Gastroesophageal sphincter (tissue), 4 donors: ENCODE measurements at regions not wholly inside any gene's neighbourhood (a gene's known extent, or its start where the extent isn't known, plus 50 kb on each side); places are given as distances from the start of the nearest gene placed in this dataset.

Experiments
- ATAC-seq: fragments of 150-250 bp; one replicate; pipeline ENCODE4 v1.9.1; 2016; ENCODE audit warnings: mild to moderate bottlenecking, moderate library complexity
- H3K27ac ChIP-seq, 4 donors: fragments of 200-600 bp; sonication (generic) in 3 of 4; 1 replicate in 3 of 4; 2 replicates in 1 of 4; pipeline ENCODE4 v1.5.1; 2016 to 2019
- H3K27me3 ChIP-seq: fragments of 200-600 bp; sonication (generic); one replicate; pipeline ENCODE4 v1.5.1; 2019
- H3K36me3 ChIP-seq, 2 donors: fragments of 200-600 bp; sonication (generic); one replicate each; pipeline ENCODE4 v1.5.1; 2019; ENCODE audit warnings: control low read depth in 1 of 2
- H3K4me1 ChIP-seq, 3 donors: fragments of 200-600 bp; sonication (generic); 1 replicate in 2 of 3; 2 replicates in 1 of 3; pipeline ENCODE4 v1.5.1; 2016 to 2019; ENCODE audit warnings: control low read depth in 2 of 3
- H3K4me3 ChIP-seq, 2 donors: fragments of 200-600 bp; sonication (generic); one replicate each; pipeline ENCODE4 v1.5.1; 2019; ENCODE audit warnings: mild to moderate bottlenecking in 1 of 2, moderate library complexity in 1 of 2
- H3K9me3 ChIP-seq, 3 donors: fragments of 200-600 bp; sonication (generic); one replicate each; pipeline ENCODE4 v1.5.1; 2017 to 2019; ENCODE audit warnings: control low read depth in 2 of 3
- CTCF ChIP-seq, 4 experiments: fragments of 200-600 bp in 2 of 4; fragments of 450-650 bp in 2 of 4; sonication (generic) in 1 of 4; IDR thresholded peaks; one replicate each; pipeline ENCODE4 v1.5.1; 2017 to 2019; ENCODE audit warnings: antibody characterized with exemption in 4 of 4, mild to moderate bottlenecking in 2 of 4, moderate library complexity in 2 of 4
- EP300 ChIP-seq: sonication (generic); formaldehyde crosslinking; IDR thresholded peaks from one replicate; pipeline ENCODE4 v1.6.1; 2017; ENCODE audit warnings: antibody characterized with exemption, mild to moderate bottlenecking
- POLR2A ChIP-seq, 2 donors: fragments of 450-650 bp; IDR thresholded peaks; one replicate each; pipeline ENCODE4 v1.6.1; 2017; ENCODE audit warnings: antibody characterized with exemption in 2 of 2, mild to moderate bottlenecking in 2 of 2, moderate library complexity in 1 of 2
- POLR2AphosphoS5 ChIP-seq: sonication (generic); formaldehyde crosslinking; IDR thresholded peaks from one replicate; pipeline ENCODE4 v1.6.1; 2017; ENCODE audit warnings: antibody characterized with exemption
- WGBS, 2 donors: methylation state at CpG; one replicate each; pipeline ENCODE4 v1.1.5; 2018; ENCODE audit warnings: low coverage in 1 of 2; 5-methylcytosine and 5-hydroxymethylcytosine counted together

GRCh38 chr2:239881561-239882320 lies 143.4 kb downstream of the NDUFA10 start:
- WGBS, 2 donors = 9% methylated on average over 7 of the region's 17 CpGs; no CpG with 5 or more reads in 1 of the 2 donors

GRCh38 chr2:239881031-239881471 lies 144.1 kb downstream of the NDUFA10 start:
- Histone ChIP-seq H3K4me1 (peaks cover 3 to 20% (median 9%) of the 10 kb centered on the region in 3 donors), H3K9me3 (peaks cover 0 to 27% (median 0%) of the 10 kb centered on the region in 3 donors), H3K27ac (peak overlapping the region in 3 of 4 donors; percentile 52 to 68 (median 57)), H3K27me3 (no peaks in the 10 kb centered on the region), H3K36me3 (no peaks in the 10 kb centered on the region), H3K4me3 (no peak overlapping the region)
- ATAC-seq = no peak
- TF ChIP-seq POLR2AphosphoS5 (no peak), CTCF (IDR thresholded peaks at IDR 0.05) (no peak), EP300 (no peak), POLR2A (IDR thresholded peaks at IDR 0.05) (no peak)
- WGBS, 2 donors = 69 to 100% methylated on average over 1 to 3 of the region's 10 CpGs

More at GRCh38 chr2:239881561-239882320, 143.4 kb downstream of the NDUFA10 start:
- Histone ChIP-seq H3K4me1 (peaks cover 3 to 20% (median 9%) of the 10 kb centered on the region in 3 donors), H3K9me3 (peaks cover 0 to 34% (median 0%) of the 10 kb centered on the region in 3 donors), H3K27ac (peak overlapping the region in 3 of 4 donors; percentile 52 to 68 (median 57)), H3K36me3 (no peaks in the 10 kb centered on the region), H3K27me3 (no peaks in the 10 kb centered on the region), H3K4me3 (no peak overlapping the region)
- peak; percentile 64 for ATAC-seq
- TF ChIP-seq CTCF (IDR thresholded peaks at IDR 0.05) = no peak
- TF ChIP-seq EP300 = no peak
- TF ChIP-seq POLR2A (IDR thresholded peaks at IDR 0.05) = no peak
- TF ChIP-seq POLR2AphosphoS5 = no peak

- no peak for ATAC-seq
- H3K36me3 ChIP-seq = no peaks in the 10 kb centered on the region
- WGBS, 2 donors = 100% methylated on average over 1 of the region's 3 CpGs; no CpG with 5 or more reads in 1 of the 2 donors
- no peak overlapping the region for H3K4me3 ChIP-seq
- H3K27ac ChIP-seq = peak overlapping the region in 2 of 4 donors; percentile 57 to 68
- peaks cover 3 to 20% (median 9%) of the 10 kb centered on the region in 3 donors for H3K4me1 ChIP-seq
- H3K27me3 ChIP-seq = no peaks in the 10 kb centered on the region
- TF ChIP-seq CTCF (IDR thresholded peaks at IDR 0.05) (no peak), POLR2A (IDR thresholded peaks at IDR 0.05) (no peak), POLR2AphosphoS5 (no peak), EP300 (no peak)
- peaks cover 0 to 20% (median 0%) of the 10 kb centered on the region in 3 donors for H3K9me3 ChIP-seq
Observed at GRCh38 chr2:239880396-239880795, 144.7 kb downstream of the NDUFA10 start.

- Histone ChIP-seq H3K9me3 (peaks cover 0 to 12% (median 0%) of the 10 kb centered on the region in 3 donors), H3K36me3 (no peaks in the 10 kb centered on the region), H3K4me3 (no peak overlapping the region), H3K4me1 (peaks cover 3 to 20% (median 9%) of the 10 kb centered on the region in 3 donors), H3K27ac (no peak overlapping the region), H3K27me3 (no peaks in the 10 kb centered on the region)
- TF ChIP-seq POLR2AphosphoS5 (no peak), EP300 (no peak), POLR2A (IDR thresholded peaks at IDR 0.05) (no peak)
- ATAC-seq = no peak
- 76 to 90% methylated on average over 8 to 10 of the region's 11 CpGs for WGBS, 2 donors
Observed at GRCh38 chr2:239879423-239880084, 145.6 kb downstream of the NDUFA10 start.

GRCh38 chr2:239878686-239879085 lies 146.5 kb downstream of the NDUFA10 start:
- TF ChIP-seq POLR2AphosphoS5 = no peak
- no peak for TF ChIP-seq EP300
- TF ChIP-seq CTCF (IDR thresholded peaks at IDR 0.05) = no peak
- no peak for TF ChIP-seq POLR2A (IDR thresholded peaks at IDR 0.05)
- Histone ChIP-seq H3K4me3 (no peak overlapping the region), H3K4me1 (peaks cover 3 to 24% (median 9%) of the 10 kb centered on the region in 3 donors), H3K27ac (no peak overlapping the region), H3K27me3 (no peaks in the 10 kb centered on the region), H3K36me3 (no peaks in the 10 kb centered on the region), H3K9me3 (peaks cover 0 to 3% (median 0%) of the 10 kb centered on the region in 3 donors)
- no peak for ATAC-seq
- WGBS, 2 donors = 83% methylated on average over 1 of the region's 5 CpGs; no CpG with 5 or more reads in 1 of the 2 donors
